HG02981 (cell line): ENCODE measurements at regions not wholly inside any gene's neighbourhood (a gene's known extent, or its start where the extent isn't known, plus 50 kb on each side); places are given as distances from the start of the nearest gene placed in this dataset.
"Not testable (repeated sequence)": the region's sequence is repeated elsewhere in the genome, so short reads cannot be mapped to it uniquely, and the experiment has no call there.

ENCODE experiments used
- ATAC-seq: cut with Tn5 transposase; IDR thresholded peaks from one replicate; pipeline ENCODE4 v1.9.1; 2021; ENCODE audit warnings: mild to moderate bottlenecking, moderate library complexity; ENCODE audit not compliant: unreplicated experiment

- no peak for ATAC-seq
Measured at GRCh38 chr12:65673732-65674131, 150.6 kb upstream of the HMGA2 start.

- no peak for ATAC-seq
Measured at GRCh38 chr12:65675141-65675621, 149.1 kb upstream of the HMGA2 start.

- not testable (repeated sequence) for ATAC-seq
Measured at GRCh38 chr12:65678172-65678571, 146.1 kb upstream of the HMGA2 start.

GRCh38 chr12:65681226-65681625 is 143.1 kb upstream of the HMGA2 start:
- ATAC-seq: no peak

GRCh38 chr12:65682112-65682511 is 142.2 kb upstream of the HMGA2 start:
- no peak for ATAC-seq

GRCh38 chr12:65684906-65685305 is 139.4 kb upstream of the HMGA2 start:
- no peak for ATAC-seq

GRCh38 chr12:65685514-65685913 is 138.8 kb upstream of the HMGA2 start:
- ATAC-seq: no peak

- no peak for ATAC-seq
Measured at GRCh38 chr12:65689508-65689907, 134.8 kb upstream of the HMGA2 start.

GRCh38 chr12:65690477-65690876 is 133.8 kb upstream of the HMGA2 start:
- no peak for ATAC-seq

- no peak for ATAC-seq
Measured at GRCh38 chr12:65694130-65694529, 130.2 kb upstream of the HMGA2 start.

- no peak for ATAC-seq
Measured at GRCh38 chr12:65695113-65695865, 129.0 kb upstream of the HMGA2 start.

- ATAC-seq: no peak
Measured at GRCh38 chr12:65696227-65696626, 128.1 kb upstream of the HMGA2 start.

GRCh38 chr12:65699251-65699650 is 125.0 kb upstream of the HMGA2 start:
- ATAC-seq: no peak

GRCh38 chr12:65703176-65703575 is 121.1 kb upstream of the HMGA2 start:
- no peak for ATAC-seq

GRCh38 chr12:65705380-65705876 is 118.9 kb upstream of the HMGA2 start:
- no peak for ATAC-seq

- no peak for ATAC-seq
Measured at GRCh38 chr12:65707051-65707450, 117.2 kb upstream of the HMGA2 start.

GRCh38 chr12:65712260-65713004 is 111.9 kb upstream of the HMGA2 start:
- ATAC-seq: no peak

- no peak for ATAC-seq
Measured at GRCh38 chr12:65715961-65716360, 108.3 kb upstream of the HMGA2 start.

GRCh38 chr12:65720136-65721130 is 103.8 kb upstream of the HMGA2 start:
- ATAC-seq: no peak

GRCh38 chr12:65721541-65722190 is 102.6 kb upstream of the HMGA2 start:
- ATAC-seq: no peak
